Activated T-cell treated with anti-CD3 and anti-CD28 coated beads, Interleukin-2, amount 50 U/mL, for 72 hours (primary cell): ENCODE measurements at regions not wholly inside any gene's neighbourhood (a gene's known extent, or its start where the extent isn't known, plus 50 kb on each side); places are given as distances from the start of the nearest gene placed in this dataset.
"Not testable (repeated sequence)": the region's sequence is repeated elsewhere in the genome, so short reads cannot be mapped to it uniquely, and the experiment has no call there.

ENCODE experiments used
- ATAC-seq, 2 donors: fragments of 150-1000 bp; cut with Tn5 transposase; replicated peaks in 1 of 2; 2 replicates each; pipeline ENCODE4 v1.10.0; 2021; ENCODE audit warnings: moderate library complexity in 2 of 2, mild to moderate bottlenecking in 1 of 2
- DNase-seq, 2 donors: peaks; one replicate each; pipeline ENCODE4 v3.0.0; 2021 to 2022; ENCODE audit warnings: mixed read lengths in 1 of 2
- H3K27ac Mint-ChIP-seq: one replicate; pipeline ENCODE4 v1.8.0; 2022; ENCODE audit warnings: mild to moderate bottlenecking, moderate library complexity, mixed read lengths
- H3K27me3 Mint-ChIP-seq: one replicate; pipeline ENCODE4 v1.8.0; 2022; ENCODE audit warnings: low read depth, mixed read lengths
- H3K36me3 Mint-ChIP-seq, 2 donors: one replicate each; pipeline ENCODE4 v1.8.0; 2022; ENCODE audit warnings: mixed read lengths in 2 of 2, mild to moderate bottlenecking in 1 of 2; ENCODE audit not compliant: insufficient read depth in 2 of 2
- H3K4me1 Mint-ChIP-seq: one replicate; pipeline ENCODE4 v1.8.0; 2022; ENCODE audit warnings: low read depth, mixed read lengths
- H3K4me3 Mint-ChIP-seq, 2 donors: one replicate each; pipeline ENCODE4 v1.8.0; 2022; ENCODE audit warnings: mild to moderate bottlenecking in 2 of 2, mixed read lengths in 2 of 2, moderate library complexity in 2 of 2
- H3K9me3 Mint-ChIP-seq, 2 donors: one replicate each; pipeline ENCODE4 v1.8.0; 2022; ENCODE audit warnings: mixed read lengths in 2 of 2

- Mint-ChIP-seq H3K4me1 (no peaks in the 10 kb centered on the region), H3K4me3 (no peak overlapping the region), H3K27me3 (no peaks in the 10 kb centered on the region), H3K27ac (no peak overlapping the region), H3K9me3 (no peaks in the 10 kb centered on the region), H3K36me3 (no peaks in the 10 kb centered on the region)
- no peak for ATAC-seq
- no peak for DNase-seq
These were observed 77.5 kb upstream of the NT5E start for GRCh38 chr6:85372188-85372914.

GRCh38 chr6:85368631-85369030, 81.3 kb upstream of the NT5E start:
- peaks cover 0 to 2% of the 10 kb centered on the region in 2 donors for H3K9me3 Mint-ChIP-seq
- H3K4me3 Mint-ChIP-seq, result no peak overlapping the region
- H3K36me3 Mint-ChIP-seq, result peaks cover 0 to 2% of the 10 kb centered on the region in 2 donors
- H3K27me3 Mint-ChIP-seq, result no peaks in the 10 kb centered on the region
- no peak for DNase-seq
- peak in 1 of 2 donors; percentile 50 for ATAC-seq
- H3K27ac Mint-ChIP-seq, result no peak overlapping the region
- peaks cover 5% of the 10 kb centered on the region for H3K4me1 Mint-ChIP-seq

- Mint-ChIP-seq H3K27me3 (no peaks in the 10 kb centered on the region), H3K27ac (no peak overlapping the region), H3K36me3 (peaks cover 0 to 2% of the 10 kb centered on the region in 2 donors), H3K4me1 (peaks cover 16% of the 10 kb centered on the region), H3K9me3 (peaks cover 0 to 2% of the 10 kb centered on the region in 2 donors), H3K4me3 (no peak overlapping the region)
- DNase-seq, result peak in 1 of 2 donors; percentile 37
- ATAC-seq, result peak; percentile 84 to 88
These were observed 85.5 kb upstream of the NT5E start for GRCh38 chr6:85364344-85364743.

GRCh38 chr6:85363870-85364269, 86.0 kb upstream of the NT5E start:
- DNase-seq (no peak), ATAC-seq (no peak)
- Mint-ChIP-seq H3K4me1 (peaks cover 16% of the 10 kb centered on the region), H3K4me3 (no peak overlapping the region), H3K36me3 (peaks cover 0 to 2% of the 10 kb centered on the region in 2 donors), H3K27ac (no peak overlapping the region), H3K27me3 (no peaks in the 10 kb centered on the region), H3K9me3 (peaks cover 0 to 2% of the 10 kb centered on the region in 2 donors)

GRCh38 chr6:85362652-85363310, 87.1 kb upstream of the NT5E start:
- Mint-ChIP-seq H3K4me3 (no peak overlapping the region), H3K9me3 (peaks cover 0 to 2% of the 10 kb centered on the region in 2 donors), H3K27me3 (no peaks in the 10 kb centered on the region), H3K36me3 (peaks cover 0 to 2% of the 10 kb centered on the region in 2 donors), H3K27ac (no peak overlapping the region), H3K4me1 (peaks cover 16% of the 10 kb centered on the region)
- ATAC-seq, result peak in 1 of 2 donors; percentile 14
- DNase-seq, result no peak

GRCh38 chr6:85361643-85362014, 88.3 kb upstream of the NT5E start:
- H3K4me1 Mint-ChIP-seq, result peaks cover 16% of the 10 kb centered on the region
- ATAC-seq (no peak), DNase-seq (no peak)
- H3K4me3 Mint-ChIP-seq, result no peak overlapping the region
- no peaks in the 10 kb centered on the region for H3K27me3 Mint-ChIP-seq
- H3K9me3 Mint-ChIP-seq, result peaks cover 0 to 2% of the 10 kb centered on the region in 2 donors
- H3K36me3 Mint-ChIP-seq, result peaks cover 0 to 2% of the 10 kb centered on the region in 2 donors
- no peak overlapping the region for H3K27ac Mint-ChIP-seq

GRCh38 chr6:85360794-85361642, 88.9 kb upstream of the NT5E start:
- no peak for DNase-seq
- H3K4me3 Mint-ChIP-seq, result no peak overlapping the region

GRCh38 chr6:85357651-85358050, 92.2 kb upstream of the NT5E start:
- Mint-ChIP-seq H3K4me1 (peaks cover 10% of the 10 kb centered on the region), H3K9me3 (no peaks in the 10 kb centered on the region), H3K36me3 (no peaks in the 10 kb centered on the region), H3K4me3 (no peak overlapping the region), H3K27me3 (no peaks in the 10 kb centered on the region), H3K27ac (no peak overlapping the region)
- no peak for ATAC-seq
- DNase-seq, result no peak

More at GRCh38 chr6:85360794-85361642, 88.9 kb upstream of the NT5E start:
- Mint-ChIP-seq H3K27me3 (no peaks in the 10 kb centered on the region), H3K4me1 (peaks cover 16% of the 10 kb centered on the region), H3K9me3 (peaks cover 0 to under 1% of the 10 kb centered on the region in 2 donors), H3K27ac (no peak overlapping the region), H3K36me3 (peaks cover 0 to under 1% of the 10 kb centered on the region in 2 donors)
- ATAC-seq, result peak; percentile 69

- not testable (repeated sequence) for ATAC-seq, H3K27ac Mint-ChIP-seq, H3K27me3 Mint-ChIP-seq, H3K4me3 Mint-ChIP-seq, DNase-seq, H3K9me3 Mint-ChIP-seq, H3K36me3 Mint-ChIP-seq
- H3K4me1 Mint-ChIP-seq, result peaks cover 10% of the 10 kb centered on the region
These were observed 93.1 kb upstream of the NT5E start for GRCh38 chr6:85356743-85357142.

GRCh38 chr6:85355816-85356215, 94.1 kb upstream of the NT5E start:
- no peak for ATAC-seq

GRCh38 chr6:85354761-85355618, 94.9 kb upstream of the NT5E start:
- Mint-ChIP-seq H3K27ac (no peak overlapping the region), H3K4me1 (no peaks in the 10 kb centered on the region), H3K27me3 (no peaks in the 10 kb centered on the region), H3K36me3 (no peaks in the 10 kb centered on the region), H3K4me3 (no peak overlapping the region), H3K9me3 (no peaks in the 10 kb centered on the region)
- DNase-seq (peak; percentile 46 to 70), ATAC-seq (peak; percentile 76 to 77)

More at GRCh38 chr6:85355816-85356215, 94.1 kb upstream of the NT5E start:
- Mint-ChIP-seq H3K4me3 (no peak overlapping the region), H3K27ac (no peak overlapping the region), H3K27me3 (no peaks in the 10 kb centered on the region), H3K9me3 (no peaks in the 10 kb centered on the region), H3K4me1 (peaks cover 4% of the 10 kb centered on the region), H3K36me3 (no peaks in the 10 kb centered on the region)
- no peak for DNase-seq

GRCh38 chr6:85353012-85353411, 96.9 kb upstream of the NT5E start:
- Mint-ChIP-seq H3K4me3 (no peak overlapping the region), H3K4me1 (no peaks in the 10 kb centered on the region), H3K36me3 (no peaks in the 10 kb centered on the region), H3K27me3 (peaks cover 8% of the 10 kb centered on the region), H3K27ac (no peak overlapping the region), H3K9me3 (no peaks in the 10 kb centered on the region)
- DNase-seq (no peak), ATAC-seq (no peak)
